Neural progenitor cell (in vitro differentiated cells): ENCODE measurements at regions not wholly inside any gene's neighbourhood (a gene's known extent, or its start where the extent isn't known, plus 50 kb on each side); places are given as distances from the start of the nearest gene placed in this dataset.

ENCODE experiments used
- DNase-seq: peaks from one replicate; pipeline ENCODE4 v3.0.0-alpha.2; 2016; ENCODE audit warnings: low spot score
- H2AFZ ChIP-seq: fragments of 200-600 bp; sonication (generic); replicated peaks from 2 replicates; pipeline ENCODE4 v1.6.1; 2016; ENCODE audit warnings: antibody characterized with exemption
- H3F3A ChIP-seq: fragments of 200-600 bp; sonication (generic); 2 replicates; pipeline ENCODE4 v1.6.1; 2016; ENCODE audit warnings: antibody characterized with exemption, low read depth
- H3K27ac ChIP-seq: fragments of 200-600 bp; sonication (generic); 2 replicates; pipeline ENCODE4 v1.5.1; 2016; ENCODE audit warnings: mild to moderate bottlenecking
- H3K27me3 ChIP-seq: fragments of 200-600 bp; sonication (generic); 2 replicates; pipeline ENCODE4 v1.6.1; 2016; ENCODE audit warnings: mild to moderate bottlenecking, moderate library complexity
- H3K36me3 ChIP-seq: fragments of 200-600 bp; sonication (generic); 2 replicates; pipeline ENCODE4 v1.5.1; 2016
- H3K4me1 ChIP-seq: fragments of 200-600 bp; sonication (generic); 2 replicates; pipeline ENCODE4 v1.6.1; 2016; ENCODE audit warnings: mixed run types
- H3K4me2 ChIP-seq: fragments of 200-600 bp; sonication (generic); 2 replicates; pipeline ENCODE4 v1.6.1; 2016
- H3K4me3 ChIP-seq: fragments of 200-600 bp; sonication (generic); 2 replicates; pipeline ENCODE4 v1.5.1; 2016
- H3K79me2 ChIP-seq: fragments of 200-600 bp; sonication (generic); 2 replicates; pipeline ENCODE4 v1.6.1; 2016; ENCODE audit warnings: low read depth
- H3K9ac ChIP-seq: fragments of 200-600 bp; sonication (generic); 2 replicates; pipeline ENCODE4 v1.6.1; 2016
- H3K9me3 ChIP-seq: fragments of 200-600 bp; sonication (generic); 2 replicates; pipeline ENCODE4 v1.5.1; 2016; ENCODE audit warnings: low read depth
- H4K20me1 ChIP-seq: fragments of 200-600 bp; sonication (generic); 2 replicates; pipeline ENCODE4 v1.6.1; 2016; ENCODE audit warnings: low read depth
- H3K27ac Mint-ChIP-seq: 3 replicates; pipeline ENCODE4 v1.8.0; 2021; ENCODE audit warnings: mixed read lengths
- H3K27me3 Mint-ChIP-seq: 2 replicates; pipeline ENCODE4 v1.8.0; 2022; ENCODE audit warnings: low read depth, mild to moderate bottlenecking, inconsistent platforms, moderate library complexity, mixed read lengths; ENCODE audit not compliant: insufficient read depth
- H3K36me3 Mint-ChIP-seq: 3 replicates; pipeline ENCODE4 v1.8.0; 2021; ENCODE audit warnings: mixed read lengths
- H3K4me1 Mint-ChIP-seq: 3 replicates; pipeline ENCODE4 v1.8.0; 2021; ENCODE audit warnings: mixed read lengths
- H3K4me3 Mint-ChIP-seq: 3 replicates; pipeline ENCODE4 v1.8.0; 2021; ENCODE audit warnings: mild to moderate bottlenecking, moderate library complexity, mixed read lengths
- H3K9me3 Mint-ChIP-seq: 3 replicates; pipeline ENCODE4 v1.8.0; 2020; ENCODE audit warnings: mixed read lengths
- CTCF ChIP-seq: fragments of 200-600 bp; sonication (generic); IDR thresholded peaks from 2 replicates; pipeline ENCODE4 v1.5.1; 2017; ENCODE audit warnings: antibody characterized with exemption, mild to moderate bottlenecking
- EZH2 ChIP-seq: fragments of 200-600 bp; sonication (generic); IDR thresholded peaks from 2 replicates; pipeline ENCODE4 v1.6.1; 2017; ENCODE audit warnings: antibody characterized with exemption, mild to moderate bottlenecking, moderate library complexity
- EZH2phosphoT487 ChIP-seq: fragments of 200-600 bp; sonication (generic); IDR thresholded peaks from 2 replicates; pipeline ENCODE4 v1.6.1; 2017; ENCODE audit warnings: antibody characterized with exemption

- Mint-ChIP-seq H3K9me3 (no peaks in the 10 kb centered on the region), H3K4me3 (no peak overlapping the region), H3K4me1 (no peaks in the 10 kb centered on the region), H3K36me3 (no peaks in the 10 kb centered on the region), H3K27me3 (no peaks in the 10 kb centered on the region), H3K27ac (no peak overlapping the region)
- DNase-seq: no peak
- H3K79me2 ChIP-seq: no peaks in the 10 kb centered on the region
- no peak overlapping the region for H3K4me2 ChIP-seq
- no peak for TF ChIP-seq EZH2
- TF ChIP-seq CTCF: no peak
- TF ChIP-seq EZH2phosphoT487: no peak
- H3K4me3 ChIP-seq: no peak overlapping the region
- peaks cover 2% of the 10 kb centered on the region for H3K4me1 ChIP-seq
- H3K27me3 ChIP-seq: peaks cover 48% of the 10 kb centered on the region
- H4K20me1 ChIP-seq: no peaks in the 10 kb centered on the region
- H3K9me3 ChIP-seq: no peaks in the 10 kb centered on the region
- no peaks in the 10 kb centered on the region for H3F3A ChIP-seq
- H3K9ac ChIP-seq: no peak overlapping the region
- H3K36me3 ChIP-seq: no peaks in the 10 kb centered on the region
- no peak overlapping the region for H2AFZ ChIP-seq
- H3K27ac ChIP-seq: no peak overlapping the region
Measured at GRCh38 chr7:85771516-85771915, 584.7 kb upstream of the SEMA3D start.

- H3F3A ChIP-seq: peaks cover under 1% of the 10 kb centered on the region
- H3K4me3 ChIP-seq: no peak overlapping the region
- peaks cover 57% of the 10 kb centered on the region for H3K27me3 ChIP-seq
- H3K27ac ChIP-seq: no peak overlapping the region
- no peak overlapping the region for H3K9ac ChIP-seq
- no peak overlapping the region for H3K4me3 Mint-ChIP-seq
- H2AFZ ChIP-seq: no peak overlapping the region
- no peaks in the 10 kb centered on the region for H3K4me1 Mint-ChIP-seq
- H4K20me1 ChIP-seq: no peaks in the 10 kb centered on the region
- no peaks in the 10 kb centered on the region for H3K27me3 Mint-ChIP-seq
- H3K9me3 ChIP-seq: no peaks in the 10 kb centered on the region
- no peaks in the 10 kb centered on the region for H3K9me3 Mint-ChIP-seq
- TF ChIP-seq EZH2phosphoT487 (no peak), CTCF (no peak), EZH2 (no peak)
- no peak overlapping the region for H3K27ac Mint-ChIP-seq
- peaks cover 9% of the 10 kb centered on the region for H3K4me1 ChIP-seq
- DNase-seq: no peak
- no peaks in the 10 kb centered on the region for H3K79me2 ChIP-seq
- H3K36me3 ChIP-seq: no peaks in the 10 kb centered on the region
- H3K36me3 Mint-ChIP-seq: no peaks in the 10 kb centered on the region
- H3K4me2 ChIP-seq: no peak overlapping the region
Measured at GRCh38 chr7:85770332-85770731, 583.5 kb upstream of the SEMA3D start.

- H3K27ac Mint-ChIP-seq: no peak overlapping the region
- no peak overlapping the region for H3K4me3 Mint-ChIP-seq
- H2AFZ ChIP-seq: no peak overlapping the region
- no peaks in the 10 kb centered on the region for H3K4me1 Mint-ChIP-seq
- H4K20me1 ChIP-seq: no peaks in the 10 kb centered on the region
- no peaks in the 10 kb centered on the region for H3K36me3 ChIP-seq
- no peak overlapping the region for H3K4me3 ChIP-seq
- H3K4me2 ChIP-seq: peak overlapping the region; percentile 44
- TF ChIP-seq EZH2phosphoT487 (peak; percentile 86), CTCF (no peak)
- no peaks in the 10 kb centered on the region for H3K79me2 ChIP-seq
- no peaks in the 10 kb centered on the region for H3K9me3 ChIP-seq
- peaks cover 9% of the 10 kb centered on the region for H3K4me1 ChIP-seq
- no peak overlapping the region for H3K9ac ChIP-seq
- no peak overlapping the region for H3K27ac ChIP-seq
- no peaks in the 10 kb centered on the region for H3K27me3 Mint-ChIP-seq
- no peaks in the 10 kb centered on the region for H3K36me3 Mint-ChIP-seq
- H3K9me3 Mint-ChIP-seq: no peaks in the 10 kb centered on the region
- H3F3A ChIP-seq: peaks cover 5% of the 10 kb centered on the region
- peak; percentile 62 for DNase-seq
- peaks cover 91% of the 10 kb centered on the region for H3K27me3 ChIP-seq
Measured at GRCh38 chr7:85765698-85766298, 578.9 kb upstream of the SEMA3D start.
